CD14-positive monocyte (primary cell): ENCODE measurements at regions not wholly inside any gene's neighbourhood (a gene's known extent, or its start where the extent isn't known, plus 50 kb on each side); places are given as distances from the start of the nearest gene placed in this dataset.

Experiments used
- DNase-seq, 3 donors: peaks; one replicate each; pipeline ENCODE4 v3.0.0-alpha.2; 2011 to 2022
- H2AFZ ChIP-seq: 2 replicates; pipeline ENCODE4 v1.6.0; 2012; ENCODE audit warnings: mild to moderate bottlenecking, low read depth, low read length, inconsistent platforms; ENCODE audit not compliant: insufficient read depth, poor library complexity, severe bottlenecking
- H3K27ac ChIP-seq, 2 donors: 1 replicate in 1 of 2; 2 replicates in 1 of 2; pipeline ENCODE4 v1.5.1; 2012 to 2013; ENCODE audit warnings: low read length in 2 of 2, control low read depth in 1 of 2, inconsistent platforms in 1 of 2, low read depth in 1 of 2, mild to moderate bottlenecking in 1 of 2
- H3K27me3 ChIP-seq, 2 donors: one replicate each; pipeline versions ENCODE4 v1.6.0 to v1.6.1; 2011 to 2013; ENCODE audit warnings: low read length in 2 of 2; ENCODE audit not compliant: control insufficient read depth in 2 of 2, insufficient read depth in 2 of 2
- H3K36me3 ChIP-seq, 2 donors: replicated peaks in 1 of 2; 1 replicate in 1 of 2; 2 replicates in 1 of 2; pipeline versions ENCODE4 v1.5.1 to v1.6.1; 2012 to 2013; ENCODE audit warnings: low read length in 2 of 2, control low read depth in 1 of 2, inconsistent platforms in 1 of 2, mild to moderate bottlenecking in 1 of 2; ENCODE audit not compliant: insufficient read depth in 2 of 2, control insufficient read depth in 1 of 2
- H3K4me1 ChIP-seq, 2 donors: 1 replicate in 1 of 2; 2 replicates in 1 of 2; pipeline versions ENCODE4 v1.5.1 to v1.6.1; 2012 to 2013; ENCODE audit warnings: low read length in 2 of 2, control low read depth in 1 of 2, inconsistent platforms in 1 of 2, mild to moderate bottlenecking in 1 of 2, moderate library complexity in 1 of 2; ENCODE audit not compliant: insufficient read depth in 2 of 2, control insufficient read depth in 1 of 2
- H3K4me2 ChIP-seq: replicated peaks from 2 replicates; pipeline ENCODE3; 2012; ENCODE audit warnings: low read length, moderate library complexity, mild to moderate bottlenecking; ENCODE audit not compliant: poor library complexity, severe bottlenecking; ENCODE audit errors: extremely low read depth
- H3K4me3 ChIP-seq, 3 experiments: fragments of 200-600 bp in 1 of 3; sonication (generic) in 1 of 3; replicated peaks in 1 of 3; 1 replicate in 2 of 3; 2 replicates in 1 of 3; pipeline ENCODE4 v1.5.1; 2011 to 2013; ENCODE audit warnings: low read length in 3 of 3, mild to moderate bottlenecking in 3 of 3, control low read depth in 2 of 3, low read depth in 2 of 3, inconsistent platforms in 1 of 3, moderate library complexity in 1 of 3
- H3K79me2 ChIP-seq: 2 replicates; pipeline ENCODE4 v1.6.0; 2012; ENCODE audit warnings: mild to moderate bottlenecking, control low read depth, inconsistent platforms, low read length, moderate library complexity; ENCODE audit not compliant: insufficient read depth
- H3K9ac ChIP-seq: 2 replicates; pipeline ENCODE4 v1.6.0; 2017; ENCODE audit warnings: low read length, mild to moderate bottlenecking; ENCODE audit not compliant: insufficient read depth, poor library complexity, severe bottlenecking
- H3K9me3 ChIP-seq, 2 donors: replicated peaks in 1 of 2; 1 replicate in 1 of 2; 2 replicates in 1 of 2; pipeline versions ENCODE4 v1.5.1 to v1.6.1; 2012 to 2013; ENCODE audit warnings: low read length in 2 of 2, control low read depth in 1 of 2; ENCODE audit not compliant: control insufficient read depth in 1 of 2, insufficient read depth in 1 of 2
- H4K20me1 ChIP-seq: 2 replicates; pipeline ENCODE4 v1.6.0; 2012; ENCODE audit warnings: mild to moderate bottlenecking, low read length, control low read depth, moderate library complexity; ENCODE audit not compliant: insufficient read depth
- H3K27ac Mint-ChIP-seq, 7 donors: one replicate each; pipeline ENCODE4 v1.8.0; 2020; ENCODE audit warnings: mild to moderate bottlenecking in 7 of 7, mixed read lengths in 7 of 7, moderate library complexity in 6 of 7, inconsistent platforms in 2 of 7
- H3K27me3 Mint-ChIP-seq, 3 donors: one replicate each; pipeline ENCODE4 v1.8.0; 2021 to 2022; ENCODE audit warnings: low read depth in 3 of 3, mild to moderate bottlenecking in 3 of 3, mixed read lengths in 3 of 3, moderate library complexity in 3 of 3, inconsistent platforms in 1 of 3
- H3K36me3 Mint-ChIP-seq, 2 donors: one replicate each; pipeline ENCODE4 v1.8.0; 2020; ENCODE audit warnings: mixed read lengths in 2 of 2, inconsistent platforms in 1 of 2, mild to moderate bottlenecking in 1 of 2
- H3K4me1 Mint-ChIP-seq: one replicate; pipeline ENCODE4 v1.8.0; 2020; ENCODE audit warnings: mild to moderate bottlenecking, mixed read lengths
- H3K4me3 Mint-ChIP-seq, 2 donors: one replicate each; pipeline ENCODE4 v1.8.0; 2020; ENCODE audit warnings: mild to moderate bottlenecking in 2 of 2, mixed read lengths in 2 of 2, moderate library complexity in 1 of 2
- H3K9me3 Mint-ChIP-seq, 7 donors: one replicate each; pipeline ENCODE4 v1.8.0; 2020 to 2022; ENCODE audit warnings: mixed read lengths in 7 of 7, mild to moderate bottlenecking in 6 of 7, moderate library complexity in 6 of 7, inconsistent platforms in 2 of 7
- WGBS: methylation state at CpG from one replicate; pipeline ENCODE4 v1.1.5; 2013; ENCODE audit warnings: missing lambda C conversion rate; ENCODE audit not compliant: insufficient coverage; 5-methylcytosine and 5-hydroxymethylcytosine counted together
- intact Hi-C, 2 donors: fragments of 100-400 bp; cut with micrococcal nuclease; formaldehyde crosslinking; loops; one replicate each; pipeline versions ENCODE4 v1.15.0 to v1.15.1; 2023
- TF ChIP-seq, protein P1 (sequence below): fragments of 200-600 bp; IDR thresholded peaks from one replicate; pipeline ENCODE4 v1.8.0; 2022; ENCODE audit warnings: antibody characterized with exemption, mild to moderate bottlenecking

DNA sequence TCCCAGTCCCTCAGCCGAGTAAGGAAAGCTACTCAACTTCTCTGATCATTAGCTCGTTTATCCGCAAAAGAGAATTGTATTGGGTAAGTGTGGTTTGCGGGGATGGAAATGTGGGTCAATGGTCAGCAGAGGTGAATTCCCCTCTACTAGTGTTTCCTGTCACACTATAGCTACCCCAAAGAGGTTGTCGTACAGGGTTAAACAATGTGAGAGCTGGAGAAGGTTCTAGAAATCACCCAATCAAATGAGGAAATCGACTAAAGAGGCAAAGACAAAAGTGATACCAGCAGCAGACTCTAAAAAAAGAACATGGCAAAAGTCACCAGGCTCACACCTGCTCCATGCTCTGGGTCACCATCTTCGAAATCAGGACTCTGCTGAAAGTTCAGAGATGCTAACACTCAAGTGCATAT, 144.7 kb upstream of the ITGA4 start:
- no peak overlapping the region for H3K9ac ChIP-seq
- 63% methylated on average over 2 of the region's 7 CpGs for WGBS
- H3K4me3 Mint-ChIP-seq, result peak overlapping the region; percentile 68 to 77
- H3K27me3 Mint-ChIP-seq, result no peaks in the 10 kb centered on the region
- intact Hi-C loops, result no loop called here
- H3K36me3 Mint-ChIP-seq, result no peaks in the 10 kb centered on the region
- H3K4me1 ChIP-seq, result peaks cover 54 to 65% of the 10 kb centered on the region in 2 donors
- TF ChIP-seq, protein P1, sequence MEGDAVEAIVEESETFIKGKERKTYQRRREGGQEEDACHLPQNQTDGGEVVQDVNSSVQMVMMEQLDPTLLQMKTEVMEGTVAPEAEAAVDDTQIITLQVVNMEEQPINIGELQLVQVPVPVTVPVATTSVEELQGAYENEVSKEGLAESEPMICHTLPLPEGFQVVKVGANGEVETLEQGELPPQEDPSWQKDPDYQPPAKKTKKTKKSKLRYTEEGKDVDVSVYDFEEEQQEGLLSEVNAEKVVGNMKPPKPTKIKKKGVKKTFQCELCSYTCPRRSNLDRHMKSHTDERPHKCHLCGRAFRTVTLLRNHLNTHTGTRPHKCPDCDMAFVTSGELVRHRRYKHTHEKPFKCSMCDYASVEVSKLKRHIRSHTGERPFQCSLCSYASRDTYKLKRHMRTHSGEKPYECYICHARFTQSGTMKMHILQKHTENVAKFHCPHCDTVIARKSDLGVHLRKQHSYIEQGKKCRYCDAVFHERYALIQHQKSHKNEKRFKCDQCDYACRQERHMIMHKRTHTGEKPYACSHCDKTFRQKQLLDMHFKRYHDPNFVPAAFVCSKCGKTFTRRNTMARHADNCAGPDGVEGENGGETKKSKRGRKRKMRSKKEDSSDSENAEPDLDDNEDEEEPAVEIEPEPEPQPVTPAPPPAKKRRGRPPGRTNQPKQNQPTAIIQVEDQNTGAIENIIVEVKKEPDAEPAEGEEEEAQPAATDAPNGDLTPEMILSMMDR, result no peak
- peaks cover 59% of the 10 kb centered on the region for H3K4me1 Mint-ChIP-seq
- no peaks in the 10 kb centered on the region for H3K79me2 ChIP-seq
- H3K27me3 ChIP-seq, result no peaks in the 10 kb centered on the region
- peak overlapping the region; percentile 25 to 76 for H3K27ac ChIP-seq
- H4K20me1 ChIP-seq, result no peaks in the 10 kb centered on the region
- H3K4me2 ChIP-seq, result peak overlapping the region; percentile 60
- H3K4me3 ChIP-seq, result peak overlapping the region in 2 of 3 experiments; percentile 27 to 61
- H3K9me3 Mint-ChIP-seq, result no peaks in the 10 kb centered on the region
- H2AFZ ChIP-seq, result peak overlapping the region; percentile 41
- no peaks in the 10 kb centered on the region for H3K36me3 ChIP-seq
- DNase-seq, result peak in 1 of 3 donors; percentile 1
- no peaks in the 10 kb centered on the region for H3K9me3 ChIP-seq
- peak overlapping the region; percentile 75 to 94 (median 85) for H3K27ac Mint-ChIP-seq

DNA sequence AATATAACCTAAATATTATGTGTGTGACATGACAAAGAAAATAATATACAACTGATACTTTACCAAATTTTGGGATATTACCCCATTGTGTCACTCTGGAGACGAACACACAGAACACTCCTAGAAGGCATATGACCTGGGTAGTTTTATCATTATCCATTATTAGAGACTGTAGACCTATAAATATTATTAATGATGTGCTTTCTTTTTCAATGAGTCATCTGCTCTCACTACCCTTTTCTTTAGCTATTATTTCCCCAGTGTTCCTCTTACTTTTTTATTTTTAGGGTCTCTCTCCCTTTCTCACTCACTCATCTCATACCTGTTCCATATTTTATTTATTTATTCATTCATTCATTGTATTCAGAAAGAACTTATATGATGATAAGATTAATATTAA, 143.3 kb upstream of the ITGA4 start:
- TF ChIP-seq, protein P1, result no peak
- Histone ChIP-seq H3K4me2 (no peak overlapping the region), H3K27ac (peak overlapping the region in 1 of 2 donors; percentile 76), H3K9me3 (no peaks in the 10 kb centered on the region), H3K4me1 (peaks cover 40 to 51% of the 10 kb centered on the region in 2 donors), H3K79me2 (no peaks in the 10 kb centered on the region), H3K36me3 (no peaks in the 10 kb centered on the region), H3K27me3 (no peaks in the 10 kb centered on the region), H2AFZ (no peak overlapping the region), H4K20me1 (no peaks in the 10 kb centered on the region), H3K9ac (no peak overlapping the region), H3K4me3 (no peak overlapping the region)
- Mint-ChIP-seq H3K9me3 (no peaks in the 10 kb centered on the region), H3K27ac (peak overlapping the region in 2 of 7 donors; percentile 73 to 85), H3K27me3 (no peaks in the 10 kb centered on the region), H3K36me3 (no peaks in the 10 kb centered on the region), H3K4me1 (peaks cover 47% of the 10 kb centered on the region), H3K4me3 (no peak overlapping the region)
- WGBS, result no CpG with 5 or more reads among the region's 1 CpG
- DNase-seq, result peak in 1 of 3 donors; percentile 7
- intact Hi-C loops, result no loop called here
